ENCODE measurements at regions not wholly inside any gene's neighbourhood (a gene's known extent, or its start where the extent isn't known, plus 50 kb on each side); places are given as distances from the start of the nearest gene placed in this dataset.
"Not testable (repeated sequence)": the region's sequence is repeated elsewhere in the genome, so short reads cannot be mapped to it uniquely, and the experiment has no call there.

GRCh38 chr10:131571865-131572264 is 260.3 kb upstream of the TCERG1L start:
- no peaks in the 10 kb centered on the region for H3K27me3 Mint-ChIP-seq (ENCODE audit: low read depth)
- no peaks in the 10 kb centered on the region for H3K9me3 Mint-ChIP-seq
- H3K27ac Mint-ChIP-seq = no peak overlapping the region
- H3K4me1 Mint-ChIP-seq (ENCODE audit: low read depth) = no peaks in the 10 kb centered on the region
- H3K4me3 Mint-ChIP-seq = no peak overlapping the region
- no peaks in the 10 kb centered on the region for H3K36me3 Mint-ChIP-seq (ENCODE audit: low read depth)

- Mint-ChIP-seq H3K27ac (no peak overlapping the region), H3K27me3 (ENCODE audit: low read depth) (no peaks in the 10 kb centered on the region), H3K4me3 (no peak overlapping the region), H3K36me3 (ENCODE audit: low read depth) (no peaks in the 10 kb centered on the region), H3K9me3 (no peaks in the 10 kb centered on the region), H3K4me1 (ENCODE audit: low read depth) (no peaks in the 10 kb centered on the region)
Measured at GRCh38 chr10:131573256-131573655, 261.7 kb upstream of the TCERG1L start.

- no peaks in the 10 kb centered on the region for H3K36me3 Mint-ChIP-seq (ENCODE audit: low read depth)
- H3K9me3 Mint-ChIP-seq = no peaks in the 10 kb centered on the region
- H3K27ac Mint-ChIP-seq = no peak overlapping the region
- no peak overlapping the region for H3K4me3 Mint-ChIP-seq
- no peaks in the 10 kb centered on the region for H3K4me1 Mint-ChIP-seq (ENCODE audit: low read depth)
- H3K27me3 Mint-ChIP-seq (ENCODE audit: low read depth) = no peaks in the 10 kb centered on the region
Measured at GRCh38 chr10:131573707-131574106, 262.2 kb upstream of the TCERG1L start.

- Mint-ChIP-seq H3K4me1 (ENCODE audit: low read depth) (no peaks in the 10 kb centered on the region), H3K27me3 (ENCODE audit: low read depth) (no peaks in the 10 kb centered on the region), H3K9me3 (no peaks in the 10 kb centered on the region), H3K4me3 (no peak overlapping the region), H3K27ac (no peak overlapping the region), H3K36me3 (ENCODE audit: low read depth) (no peaks in the 10 kb centered on the region)
Measured at GRCh38 chr10:131574363-131574706, 262.8 kb upstream of the TCERG1L start.

- H3K36me3 Mint-ChIP-seq (ENCODE audit: low read depth) = no peaks in the 10 kb centered on the region
- H3K4me3 Mint-ChIP-seq = no peak overlapping the region
- no peaks in the 10 kb centered on the region for H3K4me1 Mint-ChIP-seq (ENCODE audit: low read depth)
- no peak overlapping the region for H3K27ac Mint-ChIP-seq
- H3K9me3 Mint-ChIP-seq = no peaks in the 10 kb centered on the region
- H3K27me3 Mint-ChIP-seq (ENCODE audit: low read depth) = no peaks in the 10 kb centered on the region
Measured at GRCh38 chr10:131574707-131575430, 263.3 kb upstream of the TCERG1L start.

- Mint-ChIP-seq H3K27ac (no peak overlapping the region), H3K4me1 (ENCODE audit: low read depth) (no peaks in the 10 kb centered on the region), H3K9me3 (no peaks in the 10 kb centered on the region), H3K27me3 (ENCODE audit: low read depth) (no peaks in the 10 kb centered on the region), H3K4me3 (no peak overlapping the region), H3K36me3 (ENCODE audit: low read depth) (no peaks in the 10 kb centered on the region)
Measured at GRCh38 chr10:131575877-131576276, 264.4 kb upstream of the TCERG1L start.

- no peaks in the 10 kb centered on the region for H3K9me3 Mint-ChIP-seq
Measured at GRCh38 chr10:131576341-131577177, 265.0 kb upstream of the TCERG1L start.

GRCh38 chr10:131577178-131577555 is 265.6 kb upstream of the TCERG1L start:
- Mint-ChIP-seq H3K4me1 (ENCODE audit: low read depth) (no peaks in the 10 kb centered on the region), H3K27me3 (ENCODE audit: low read depth) (no peaks in the 10 kb centered on the region), H3K4me3 (no peak overlapping the region), H3K36me3 (ENCODE audit: low read depth) (no peaks in the 10 kb centered on the region), H3K27ac (no peak overlapping the region), H3K9me3 (no peaks in the 10 kb centered on the region)

More at GRCh38 chr10:131576341-131577177, 265.0 kb upstream of the TCERG1L start:
- H3K4me1 Mint-ChIP-seq (ENCODE audit: low read depth) = no peaks in the 10 kb centered on the region
- no peaks in the 10 kb centered on the region for H3K27me3 Mint-ChIP-seq (ENCODE audit: low read depth)
- no peaks in the 10 kb centered on the region for H3K36me3 Mint-ChIP-seq (ENCODE audit: low read depth)
- H3K27ac Mint-ChIP-seq = no peak overlapping the region
- H3K4me3 Mint-ChIP-seq = no peak overlapping the region

GRCh38 chr10:131577786-131578471 is 266.4 kb upstream of the TCERG1L start:
- no peaks in the 10 kb centered on the region for H3K4me1 Mint-ChIP-seq (ENCODE audit: low read depth)
- H3K27ac Mint-ChIP-seq = no peak overlapping the region
- H3K27me3 Mint-ChIP-seq (ENCODE audit: low read depth) = no peaks in the 10 kb centered on the region
- no peaks in the 10 kb centered on the region for H3K36me3 Mint-ChIP-seq (ENCODE audit: low read depth)
- no peak overlapping the region for H3K4me3 Mint-ChIP-seq
- no peaks in the 10 kb centered on the region for H3K9me3 Mint-ChIP-seq

- H3K9me3 Mint-ChIP-seq = no peaks in the 10 kb centered on the region
- no peak overlapping the region for H3K4me3 Mint-ChIP-seq
- no peak overlapping the region for H3K27ac Mint-ChIP-seq
- no peaks in the 10 kb centered on the region for H3K36me3 Mint-ChIP-seq (ENCODE audit: low read depth)
- H3K27me3 Mint-ChIP-seq (ENCODE audit: low read depth) = no peaks in the 10 kb centered on the region
- H3K4me1 Mint-ChIP-seq (ENCODE audit: low read depth) = no peaks in the 10 kb centered on the region
Measured at GRCh38 chr10:131578472-131578970, 267.0 kb upstream of the TCERG1L start.

GRCh38 chr10:131579251-131580071 is 267.9 kb upstream of the TCERG1L start:
- H3K36me3 Mint-ChIP-seq (ENCODE audit: low read depth) = no peaks in the 10 kb centered on the region
- no peak overlapping the region for H3K4me3 Mint-ChIP-seq
- no peaks in the 10 kb centered on the region for H3K27me3 Mint-ChIP-seq (ENCODE audit: low read depth)
- no peaks in the 10 kb centered on the region for H3K9me3 Mint-ChIP-seq
- no peak overlapping the region for H3K27ac Mint-ChIP-seq
- H3K4me1 Mint-ChIP-seq (ENCODE audit: low read depth) = no peaks in the 10 kb centered on the region

- no peak overlapping the region for H3K27ac Mint-ChIP-seq
- H3K4me1 Mint-ChIP-seq (ENCODE audit: low read depth) = no peaks in the 10 kb centered on the region
- H3K9me3 Mint-ChIP-seq = no peaks in the 10 kb centered on the region
- no peaks in the 10 kb centered on the region for H3K27me3 Mint-ChIP-seq (ENCODE audit: low read depth)
- H3K36me3 Mint-ChIP-seq (ENCODE audit: low read depth) = no peaks in the 10 kb centered on the region
- no peak overlapping the region for H3K4me3 Mint-ChIP-seq
Measured at GRCh38 chr10:131580076-131580652, 268.6 kb upstream of the TCERG1L start.

- no peak overlapping the region for H3K4me3 Mint-ChIP-seq
- H3K36me3 Mint-ChIP-seq (ENCODE audit: low read depth) = no peaks in the 10 kb centered on the region
- no peaks in the 10 kb centered on the region for H3K27me3 Mint-ChIP-seq (ENCODE audit: low read depth)
- H3K4me1 Mint-ChIP-seq (ENCODE audit: low read depth) = no peaks in the 10 kb centered on the region
- no peaks in the 10 kb centered on the region for H3K9me3 Mint-ChIP-seq
- no peak overlapping the region for H3K27ac Mint-ChIP-seq
Measured at GRCh38 chr10:131580674-131581073, 269.2 kb upstream of the TCERG1L start.

- not testable (repeated sequence) for H3K9me3 Mint-ChIP-seq; H3K36me3 Mint-ChIP-seq (ENCODE audit: low read depth); H3K27ac Mint-ChIP-seq; H3K27me3 Mint-ChIP-seq (ENCODE audit: low read depth); H3K4me1 Mint-ChIP-seq (ENCODE audit: low read depth); H3K4me3 Mint-ChIP-seq
Measured at GRCh38 chr10:131581547-131581946, 270.0 kb upstream of the TCERG1L start.
